ENCODE measurements at regions not wholly inside any gene's neighbourhood (a gene's known extent, or its start where the extent isn't known, plus 50 kb on each side); places are given as distances from the start of the nearest gene placed in this dataset.

DNA sequence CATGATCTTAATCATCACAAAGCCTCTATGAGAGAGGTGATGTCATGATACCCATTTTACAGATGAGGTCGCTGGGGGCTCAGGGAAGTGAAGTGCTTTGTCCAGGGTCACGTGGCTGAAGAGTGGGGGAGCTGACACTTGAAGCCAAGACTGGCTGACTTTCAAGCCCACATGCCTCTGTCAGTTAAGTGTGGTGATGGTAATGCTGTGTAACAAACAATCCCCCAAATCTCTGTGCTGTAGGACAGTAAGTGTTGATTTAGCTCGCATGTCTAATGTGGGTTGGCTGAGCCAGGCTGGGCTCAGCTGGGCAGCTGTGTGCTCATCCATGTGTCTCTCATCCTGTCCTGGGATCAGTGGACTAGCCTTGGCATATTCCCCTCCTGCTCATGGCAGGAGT lies 87.1 kb upstream of the GRK3 start:
- 93% methylated on average over 3 of the region's 3 CpGs for WGBS
- Histone ChIP-seq H3K4me3 (ENCODE audit: low read depth in 1 of 3, low read length in 3 of 3) (no peak overlapping the region), H3K36me3 (ENCODE audit: control insufficient read depth in 4 of 4, insufficient read depth in 3 of 4, low read depth in 1 of 4, low read length in 3 of 4) (no peaks in the 10 kb centered on the region), H3K9ac (ENCODE audit: low read depth in 1 of 2, low read length in 2 of 2) (no peak overlapping the region), H3K9me3 (ENCODE audit: control insufficient read depth in 4 of 4, low read length in 3 of 4) (no peaks in the 10 kb centered on the region), H3K27ac (ENCODE audit: low read depth in 1 of 2, low read length in 2 of 2) (no peak overlapping the region), H3K27me3 (ENCODE audit: control insufficient read depth in 4 of 4, insufficient read depth in 4 of 4, low read length in 3 of 4) (no peaks in the 10 kb centered on the region), H3K4me1 (ENCODE audit: control insufficient read depth in 4 of 4, insufficient read depth in 4 of 4, low read length in 3 of 4) (no peaks in the 10 kb centered on the region)
- TF ChIP-seq, protein P1, sequence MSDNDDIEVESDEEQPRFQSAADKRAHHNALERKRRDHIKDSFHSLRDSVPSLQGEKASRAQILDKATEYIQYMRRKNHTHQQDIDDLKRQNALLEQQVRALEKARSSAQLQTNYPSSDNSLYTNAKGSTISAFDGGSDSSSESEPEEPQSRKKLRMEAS (IDR thresholded peaks at IDR 0.05), result no peak
- TF ChIP-seq RXRA (IDR thresholded peaks at IDR 0.05) (no peak), ATF3 (IDR thresholded peaks at IDR 0.05) (no peak), FOXA2 (IDR thresholded peaks at IDR 0.05) (no peak), ZBTB33 (IDR thresholded peaks at IDR 0.05) (no peak), TAF1 (conservative IDR thresholded peaks at IDR 0.05) (no peak), REST (IDR thresholded peaks at IDR 0.05) (no peak), EGR1 (IDR thresholded peaks at IDR 0.05; ENCODE audit: low read depth in 2 of 2) (no peak), RAD21 (IDR thresholded peaks at IDR 0.05) (no peak), JUND (IDR thresholded peaks at IDR 0.05) (no peak), SP1 (IDR thresholded peaks at IDR 0.05) (no peak), YY1 (IDR thresholded peaks at IDR 0.05) (no peak), HNF4A (conservative IDR thresholded peaks at IDR 0.05) (no peak), GABPA (IDR thresholded peaks at IDR 0.05 in 1 of 2, conservative IDR thresholded peaks at IDR 0.05 in 1 of 2) (no peak), HNF4G (IDR thresholded peaks at IDR 0.05) (no peak), NR2F2 (IDR thresholded peaks at IDR 0.05) (no peak), FOXA1 (IDR thresholded peaks at IDR 0.05) (no peak)
- TF ChIP-seq, protein P2, sequence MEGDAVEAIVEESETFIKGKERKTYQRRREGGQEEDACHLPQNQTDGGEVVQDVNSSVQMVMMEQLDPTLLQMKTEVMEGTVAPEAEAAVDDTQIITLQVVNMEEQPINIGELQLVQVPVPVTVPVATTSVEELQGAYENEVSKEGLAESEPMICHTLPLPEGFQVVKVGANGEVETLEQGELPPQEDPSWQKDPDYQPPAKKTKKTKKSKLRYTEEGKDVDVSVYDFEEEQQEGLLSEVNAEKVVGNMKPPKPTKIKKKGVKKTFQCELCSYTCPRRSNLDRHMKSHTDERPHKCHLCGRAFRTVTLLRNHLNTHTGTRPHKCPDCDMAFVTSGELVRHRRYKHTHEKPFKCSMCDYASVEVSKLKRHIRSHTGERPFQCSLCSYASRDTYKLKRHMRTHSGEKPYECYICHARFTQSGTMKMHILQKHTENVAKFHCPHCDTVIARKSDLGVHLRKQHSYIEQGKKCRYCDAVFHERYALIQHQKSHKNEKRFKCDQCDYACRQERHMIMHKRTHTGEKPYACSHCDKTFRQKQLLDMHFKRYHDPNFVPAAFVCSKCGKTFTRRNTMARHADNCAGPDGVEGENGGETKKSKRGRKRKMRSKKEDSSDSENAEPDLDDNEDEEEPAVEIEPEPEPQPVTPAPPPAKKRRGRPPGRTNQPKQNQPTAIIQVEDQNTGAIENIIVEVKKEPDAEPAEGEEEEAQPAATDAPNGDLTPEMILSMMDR (IDR thresholded peaks at IDR 0.05; ENCODE audit: low read depth, low read length, missing input control), result no peak
- DNase-seq (ENCODE audit: low spot score), result no peak
